Right lobe of liver (tissue), 6 donors: ENCODE measurements at regions not wholly inside any gene's neighbourhood (a gene's known extent, or its start where the extent isn't known, plus 50 kb on each side); places are given as distances from the start of the nearest gene placed in this dataset.

Source experiments
- ATAC-seq, 4 donors: fragments of 200-7000 bp; cut with Tn5 transposase; one replicate each; pipeline ENCODE4 v1.9.1; 2020; ENCODE audit warnings: mild to moderate bottlenecking in 4 of 4, moderate library complexity in 4 of 4
- DNase-seq, 3 donors: peaks; one replicate each; pipeline ENCODE4 v3.0.0-alpha.2; 2020
- H3K27ac ChIP-seq, 3 donors: fragments of 200-600 bp; one replicate each; pipeline ENCODE4 v1.8.0; 2022
- H3K27me3 ChIP-seq, 2 donors: fragments of 200-600 bp; one replicate each; pipeline ENCODE4 v1.8.0; 2022
- H3K36me3 ChIP-seq, 4 donors: fragments of 200-600 bp; sonication (generic) in 1 of 4; one replicate each; pipeline versions ENCODE4 v1.5.1 to v1.8.0; 2017 to 2022; ENCODE audit warnings: control low read depth in 1 of 4
- H3K4me1 ChIP-seq, 4 donors: fragments of 200-600 bp; sonication (generic) in 1 of 4; one replicate each; pipeline versions ENCODE4 v1.5.1 to v1.8.0; 2017 to 2022; ENCODE audit warnings: control low read depth in 1 of 4
- H3K4me3 ChIP-seq, 3 donors: fragments of 200-600 bp; one replicate each; pipeline ENCODE4 v1.8.0; 2022
- H3K9me3 ChIP-seq, 4 donors: fragments of 200-600 bp; sonication (generic) in 1 of 4; one replicate each; pipeline versions ENCODE4 v1.5.1 to v1.8.0; 2017 to 2022; ENCODE audit warnings: control low read depth in 1 of 4
- POLR2A ChIP-seq: fragments of 450-650 bp; IDR thresholded peaks from one replicate; pipeline ENCODE4 v1.6.1; 2017; ENCODE audit warnings: antibody characterized with exemption, mild to moderate bottlenecking
- WGBS: methylation state at CpG from one replicate; pipeline ENCODE4 v1.1.6; 2018; ENCODE audit warnings: low coverage, low lambda C conversion rate; ENCODE audit not compliant: insufficient coverage; ENCODE audit errors: missing lambda C conversion rate; 5-methylcytosine and 5-hydroxymethylcytosine counted together
- intact Hi-C, 2 donors: fragments of 100-400 bp; cut with DNase I; formaldehyde crosslinking; loops; one replicate each; pipeline versions ENCODE4 v1.11.2 to v1.14.1; 2022
- TF ChIP-seq, protein P1 (sequence below), 4 donors: fragments of 200-600 bp in 3 of 4; fragments of 450-650 bp in 1 of 4; IDR thresholded peaks; one replicate each; pipeline versions ENCODE4 v1.5.1 to v1.8.0; 2016 to 2022; ENCODE audit warnings: antibody characterized with exemption in 4 of 4, mild to moderate bottlenecking in 2 of 4
- donor health status: DM: no; HTN: yes; CAD: no.
- donor health status: DM: no; HTN: no; CAD: no.
- donor health status: DM: no; HTN: no; CAD: no.
- donor health status: DM: no; HTN: yes; CAD: no.
- donor health status: DM: no; HTN: yes; CAD: no.

DNA sequence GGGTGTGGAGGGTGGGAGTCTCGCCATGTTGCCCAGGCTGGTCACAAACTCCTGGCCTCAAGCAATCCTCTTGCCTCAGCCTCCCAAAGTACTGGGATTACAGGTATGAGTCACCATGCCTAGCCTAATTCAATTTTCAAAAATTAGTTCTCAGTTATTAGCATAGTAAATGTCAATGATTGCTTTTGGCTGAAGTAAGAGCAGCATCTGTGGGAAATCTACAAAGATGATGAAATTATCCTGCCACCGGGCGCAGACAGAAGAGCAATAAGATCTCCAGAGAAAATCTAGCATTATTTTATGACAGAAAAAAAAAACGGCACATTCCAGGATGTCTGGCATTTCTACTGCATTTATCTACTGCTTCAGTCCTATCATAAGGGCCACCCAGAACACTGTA, 97.9 kb upstream of the DAAM1 start:
- ATAC-seq (no peak), DNase-seq (no peak)
- no peak overlapping the region for H3K4me3 ChIP-seq
- no peak for TF ChIP-seq POLR2A
- 55% methylated on average over 4 of the region's 4 CpGs for WGBS
- no peaks in the 10 kb centered on the region for H3K27me3 ChIP-seq
- H3K4me1 ChIP-seq, result no peaks in the 10 kb centered on the region
- H3K36me3 ChIP-seq, result no peaks in the 10 kb centered on the region
- H3K27ac ChIP-seq, result no peak overlapping the region
- no peaks in the 10 kb centered on the region for H3K9me3 ChIP-seq
- intact Hi-C loops, result no loop called here

DNA sequence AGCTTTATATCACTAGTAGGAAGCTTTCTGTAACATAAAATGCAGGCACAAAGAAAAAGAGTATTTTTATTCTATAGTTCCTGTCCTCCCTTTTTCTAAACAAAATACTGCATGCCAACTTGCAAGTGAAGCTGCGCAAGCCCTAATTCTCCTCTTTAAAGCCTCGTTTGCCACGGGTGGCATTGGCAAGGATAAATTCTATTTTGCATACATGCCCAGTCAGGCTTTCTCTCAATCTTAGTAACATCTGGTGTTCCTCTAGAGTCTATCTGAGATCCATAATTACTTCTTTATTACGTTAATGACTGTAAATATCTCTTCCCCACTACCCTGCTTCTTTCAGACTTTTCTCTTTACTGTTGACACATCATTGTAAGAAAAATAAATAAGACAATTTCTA, 97.1 kb upstream of the DAAM1 start:
- Histone ChIP-seq H3K36me3 (no peaks in the 10 kb centered on the region), H3K27ac (no peak overlapping the region), H3K27me3 (no peaks in the 10 kb centered on the region), H3K9me3 (no peaks in the 10 kb centered on the region), H3K4me3 (no peak overlapping the region), H3K4me1 (no peaks in the 10 kb centered on the region)
- DNase-seq (no peak), ATAC-seq (no peak)
- TF ChIP-seq, protein P1, sequence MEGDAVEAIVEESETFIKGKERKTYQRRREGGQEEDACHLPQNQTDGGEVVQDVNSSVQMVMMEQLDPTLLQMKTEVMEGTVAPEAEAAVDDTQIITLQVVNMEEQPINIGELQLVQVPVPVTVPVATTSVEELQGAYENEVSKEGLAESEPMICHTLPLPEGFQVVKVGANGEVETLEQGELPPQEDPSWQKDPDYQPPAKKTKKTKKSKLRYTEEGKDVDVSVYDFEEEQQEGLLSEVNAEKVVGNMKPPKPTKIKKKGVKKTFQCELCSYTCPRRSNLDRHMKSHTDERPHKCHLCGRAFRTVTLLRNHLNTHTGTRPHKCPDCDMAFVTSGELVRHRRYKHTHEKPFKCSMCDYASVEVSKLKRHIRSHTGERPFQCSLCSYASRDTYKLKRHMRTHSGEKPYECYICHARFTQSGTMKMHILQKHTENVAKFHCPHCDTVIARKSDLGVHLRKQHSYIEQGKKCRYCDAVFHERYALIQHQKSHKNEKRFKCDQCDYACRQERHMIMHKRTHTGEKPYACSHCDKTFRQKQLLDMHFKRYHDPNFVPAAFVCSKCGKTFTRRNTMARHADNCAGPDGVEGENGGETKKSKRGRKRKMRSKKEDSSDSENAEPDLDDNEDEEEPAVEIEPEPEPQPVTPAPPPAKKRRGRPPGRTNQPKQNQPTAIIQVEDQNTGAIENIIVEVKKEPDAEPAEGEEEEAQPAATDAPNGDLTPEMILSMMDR (IDR thresholded peaks at IDR 0.05), result no peak
- TF ChIP-seq POLR2A, result no peak
- WGBS, result 67% methylated on average over 4 of the region's 4 CpGs
- intact Hi-C loops, result no loop called here

DNA sequence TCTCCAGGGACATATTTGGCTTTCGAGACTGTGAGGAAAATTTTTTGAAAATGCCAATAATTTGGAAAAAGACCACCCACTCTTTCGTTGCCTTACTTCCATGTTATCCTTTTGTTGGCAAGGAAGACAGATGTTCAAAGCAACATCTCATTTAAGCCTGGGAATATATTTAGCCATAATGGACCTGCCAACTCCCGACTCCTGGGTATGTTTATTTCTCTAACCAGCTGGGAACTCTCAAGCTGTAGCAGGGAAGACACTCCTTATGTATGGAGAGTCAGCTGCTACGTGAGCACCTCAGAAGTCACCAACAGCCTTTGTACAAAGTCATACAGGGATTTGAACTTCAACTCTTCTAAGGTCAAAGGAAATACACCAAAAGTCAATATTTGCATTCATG, 96.5 kb upstream of the DAAM1 start:
- Histone ChIP-seq H3K4me1 (no peaks in the 10 kb centered on the region), H3K4me3 (no peak overlapping the region), H3K27me3 (no peaks in the 10 kb centered on the region), H3K27ac (no peak overlapping the region), H3K9me3 (no peaks in the 10 kb centered on the region), H3K36me3 (no peaks in the 10 kb centered on the region)
- intact Hi-C loops, result no loop called here
- ATAC-seq (no peak), DNase-seq (no peak)
- TF ChIP-seq, protein P1 (IDR thresholded peaks at IDR 0.05), result no peak
- no peak for TF ChIP-seq POLR2A
- WGBS, result 48% methylated on average over 4 of the region's 4 CpGs

GRCh38 chr14:59093902-59094301, 94.6 kb upstream of the DAAM1 start:
- no peaks in the 10 kb centered on the region for H3K4me1 ChIP-seq
- WGBS, result 78% methylated on average over 7 of the region's 7 CpGs
- no peak for TF ChIP-seq POLR2A
- TF ChIP-seq, protein P1 (IDR thresholded peaks at IDR 0.05), result no peak
- H3K36me3 ChIP-seq, result no peaks in the 10 kb centered on the region
- no peaks in the 10 kb centered on the region for H3K9me3 ChIP-seq
- no peaks in the 10 kb centered on the region for H3K27me3 ChIP-seq
- DNase-seq (no peak), ATAC-seq (no peak)
- H3K4me3 ChIP-seq, result no peak overlapping the region
- no peak overlapping the region for H3K27ac ChIP-seq
- intact Hi-C loops, result no loop called here

- no peak overlapping the region for H3K4me3 ChIP-seq
- H3K27ac ChIP-seq, result no peak overlapping the region
- intact Hi-C loops, result no loop called here
- H3K27me3 ChIP-seq, result no peaks in the 10 kb centered on the region
- no peak for DNase-seq
- TF ChIP-seq POLR2A, result no peak
- TF ChIP-seq, protein P1 (IDR thresholded peaks at IDR 0.05), result no peak
- WGBS, result 47% methylated on average over 2 of the region's 2 CpGs
- H3K36me3 ChIP-seq, result no peaks in the 10 kb centered on the region
- no peaks in the 10 kb centered on the region for H3K4me1 ChIP-seq
- H3K9me3 ChIP-seq, result no peaks in the 10 kb centered on the region
- ATAC-seq, result no peak
These were observed 92.2 kb upstream of the DAAM1 start for GRCh38 chr14:59096303-59096702.
